ENCODE measurements at regions not wholly inside any gene's neighbourhood (a gene's known extent, or its start where the extent isn't known, plus 50 kb on each side); places are given as distances from the start of the nearest gene placed in this dataset.

- TF ChIP-seq CTCF (conservative IDR thresholded peaks at IDR 0.05; ENCODE audit: low read depth in 2 of 2) = no peak
- no peak for TF ChIP-seq EZH2 (IDR thresholded peaks at IDR 0.05; ENCODE audit: low read depth, unreplicated experiment)
- no peak for TF ChIP-seq EZH2phosphoT487 (IDR thresholded peaks at IDR 0.05; ENCODE audit: unreplicated experiment)
- no peak for TF ChIP-seq JUNB (IDR thresholded peaks at IDR 0.05; ENCODE audit: unreplicated experiment)
Observed at GRCh38 chr13:80499536-80500290, 158.8 kb upstream of the SPRY2 start.
